GM18505 (cell line): ENCODE measurements at regions not wholly inside any gene's neighbourhood (a gene's known extent, or its start where the extent isn't known, plus 50 kb on each side); places are given as distances from the start of the nearest gene placed in this dataset.

Experiments
- ATAC-seq: cut with Tn5 transposase; IDR thresholded peaks from one replicate; pipeline ENCODE4 v1.9.1; 2021; ENCODE audit not compliant: unreplicated experiment
- POLR2A ChIP-seq: IDR thresholded peaks from 4 replicates; pipeline ENCODE4 v1.6.1; 2011; ENCODE audit warnings: borderline replicate concordance; ENCODE audit not compliant: insufficient read depth, insufficient read length; ENCODE audit errors: extremely low read depth

DNA sequence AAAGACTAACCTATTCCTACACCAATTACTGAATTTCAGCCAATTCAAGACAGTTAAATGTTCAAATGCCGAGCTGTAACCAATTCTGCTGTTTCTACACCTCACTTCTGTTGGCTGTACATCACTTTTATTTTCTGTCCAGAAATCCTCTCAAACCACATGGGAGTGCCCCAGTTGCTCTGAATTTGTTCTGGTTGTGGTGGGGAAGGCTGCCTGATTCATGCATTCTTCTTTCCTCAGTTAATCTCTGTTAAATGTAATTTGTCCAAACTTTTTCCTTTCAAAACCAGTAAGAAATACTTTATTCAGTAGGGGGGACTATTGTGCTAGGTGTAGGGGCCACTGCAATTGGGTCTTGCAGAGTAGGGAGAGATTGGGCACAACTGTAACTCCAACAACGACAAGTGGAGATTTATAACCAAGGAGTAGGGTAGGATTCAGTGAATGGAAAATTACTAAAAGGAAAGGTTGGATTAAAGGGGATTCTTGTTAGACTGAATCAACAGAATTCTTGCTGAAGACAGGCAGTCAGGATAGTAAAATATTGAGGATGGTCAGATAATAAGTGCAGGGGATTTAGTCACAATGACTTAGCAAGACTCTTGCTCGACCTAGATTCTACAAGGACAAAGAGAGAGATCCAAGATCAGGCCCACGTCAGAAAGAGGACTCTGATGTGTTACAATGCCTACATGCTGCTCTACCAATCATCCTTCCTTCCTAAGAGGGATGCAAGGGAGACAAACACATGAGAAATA is 593.5 kb upstream of the FAT3 start:
- ATAC-seq, result no peak

GRCh38 chr11:91625495-91625894 is 599.1 kb upstream of the FAT3 start:
- ATAC-seq, result no peak

More for the DNA sequence above, 593.5 kb upstream of the FAT3 start:
- no peak for TF ChIP-seq POLR2A

GRCh38 chr11:91624021-91624420 is 600.6 kb upstream of the FAT3 start:
- no peak for ATAC-seq
- no peak for TF ChIP-seq POLR2A

More at GRCh38 chr11:91625495-91625894, 599.1 kb upstream of the FAT3 start:
- TF ChIP-seq POLR2A, result no peak

GRCh38 chr11:91608677-91609076 is 615.9 kb upstream of the FAT3 start:
- TF ChIP-seq POLR2A, result no peak
- ATAC-seq, result no peak

- no peak for TF ChIP-seq POLR2A
- ATAC-seq, result no peak
Measured at GRCh38 chr11:91596111-91596510, 628.5 kb upstream of the FAT3 start.

GRCh38 chr11:91591021-91591420 is 633.6 kb upstream of the FAT3 start:
- no peak for TF ChIP-seq POLR2A
- no peak for ATAC-seq

DNA sequence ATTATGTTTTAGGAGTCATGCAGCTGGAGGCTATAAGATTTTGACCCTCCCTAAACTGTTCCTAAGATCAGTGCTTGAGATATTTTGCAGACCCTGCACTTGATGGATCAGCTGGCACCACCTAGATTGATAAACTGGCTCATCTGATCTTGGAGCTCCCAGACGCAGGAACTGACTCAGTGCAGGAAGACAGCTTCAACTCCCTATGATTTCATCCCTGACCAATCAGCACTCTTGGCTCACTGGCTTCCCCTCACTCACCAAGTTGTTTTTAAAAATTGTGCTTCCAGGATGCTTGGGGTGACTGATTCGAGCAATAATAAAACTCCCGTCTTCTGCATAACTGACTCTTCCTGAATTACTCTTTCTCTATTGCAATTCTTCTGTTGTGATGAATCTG is 637.5 kb upstream of the FAT3 start:
- ATAC-seq, result no peak
- no peak for TF ChIP-seq POLR2A

DNA sequence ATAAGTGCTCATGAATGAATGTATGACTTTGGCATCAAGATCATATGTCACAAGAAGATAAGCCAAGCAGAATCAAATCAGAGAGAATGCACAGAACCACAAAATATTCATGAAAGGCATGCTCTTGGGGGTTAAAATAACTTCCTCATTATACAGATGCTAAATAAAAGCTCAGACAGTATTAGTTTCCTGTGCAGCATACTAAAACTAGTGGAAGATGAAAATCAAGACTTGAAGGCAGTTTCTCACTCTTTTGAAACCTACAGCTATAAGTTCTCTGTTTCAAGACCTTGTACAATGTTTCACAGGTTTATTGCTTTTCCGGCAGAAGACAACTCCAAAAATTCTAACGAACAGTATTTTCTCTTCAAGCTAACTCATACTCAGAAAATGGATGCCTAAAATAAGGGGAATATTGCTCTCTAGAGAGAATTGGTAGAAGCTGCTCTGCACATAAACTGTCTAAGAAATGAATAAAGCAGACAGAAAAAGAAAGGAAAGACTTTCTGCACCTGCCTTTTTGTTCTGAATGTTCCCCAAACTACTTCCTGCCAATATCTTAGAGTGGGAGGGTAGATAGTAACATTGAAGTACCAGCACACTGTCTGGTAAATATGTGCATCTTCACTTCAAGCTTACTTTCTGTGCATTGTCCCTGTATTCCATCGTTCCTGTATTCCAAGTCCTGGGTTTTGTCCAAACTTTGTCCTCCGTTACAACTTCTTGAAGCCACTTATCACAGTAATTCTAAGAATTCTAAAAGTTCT is 639.4 kb upstream of the FAT3 start:
- no peak for TF ChIP-seq POLR2A
- ATAC-seq, result no peak

GRCh38 chr11:91563176-91563575 is 661.4 kb upstream of the FAT3 start:
- TF ChIP-seq POLR2A, result no peak
- no peak for ATAC-seq

- ATAC-seq, result no peak
- no peak for TF ChIP-seq POLR2A
Measured at GRCh38 chr11:91560434-91560833, 664.2 kb upstream of the FAT3 start.

- TF ChIP-seq POLR2A, result no peak
- no peak for ATAC-seq
Measured at GRCh38 chr11:91538065-91538464, 686.6 kb upstream of the FAT3 start.

DNA sequence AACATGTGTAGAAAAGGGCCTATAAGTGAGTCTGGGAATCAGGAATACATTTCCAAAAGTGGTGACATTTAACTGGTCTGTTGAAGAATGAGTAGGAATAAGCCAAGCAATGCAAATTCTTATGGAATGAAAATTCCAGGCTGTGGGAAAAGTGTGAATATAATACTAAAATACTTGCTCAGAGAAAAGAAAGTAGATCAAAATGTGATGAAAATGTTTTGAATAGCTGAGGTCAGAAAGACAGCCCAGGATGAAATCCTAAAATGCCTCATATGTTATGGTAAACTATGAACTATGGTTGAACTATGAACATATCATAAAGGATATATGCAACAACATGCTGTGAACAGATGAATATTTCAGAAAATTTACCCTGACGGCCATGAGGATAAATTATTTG is 688.3 kb upstream of the FAT3 start:
- no peak for TF ChIP-seq POLR2A
- no peak for ATAC-seq

DNA sequence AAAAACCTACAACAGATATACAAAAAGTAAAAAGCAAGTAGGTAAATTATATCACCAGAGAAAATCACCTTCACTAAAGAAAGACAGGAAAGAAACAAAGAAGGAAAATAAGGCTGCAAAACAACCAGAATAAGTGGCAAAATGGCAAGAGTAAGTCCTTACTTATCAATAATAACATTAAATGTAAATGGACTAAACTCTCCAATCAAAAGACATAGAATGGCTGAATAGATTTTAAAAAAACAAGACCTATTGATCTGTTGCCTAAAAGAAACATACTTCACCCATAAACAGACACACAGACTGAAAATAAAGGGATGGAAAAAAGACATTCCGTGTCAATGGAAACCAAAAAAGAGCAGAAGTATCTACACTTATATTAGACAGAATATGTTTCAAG is 695.7 kb upstream of the FAT3 start:
- no peak for TF ChIP-seq POLR2A
- no peak for ATAC-seq
